OCI-LY7 (cell line): ENCODE measurements at regions not wholly inside any gene's neighbourhood (a gene's known extent, or its start where the extent isn't known, plus 50 kb on each side); places are given as distances from the start of the nearest gene placed in this dataset.

ENCODE experiments used
- CTCF ChIP-seq: fragments of 200-600 bp; sonication (generic); conservative IDR thresholded peaks from 2 replicates; pipeline ENCODE4 v1.5.1; 2014; ENCODE audit warnings: mild to moderate bottlenecking, antibody characterized with exemption, low read length, moderate library complexity, mixed read lengths
- EZH2phosphoT487 ChIP-seq: fragments of 200-600 bp; sonication (generic); IDR thresholded peaks from 2 replicates; pipeline ENCODE4 v1.6.1; 2018; ENCODE audit warnings: low read depth, borderline replicate concordance, mild to moderate bottlenecking, mixed run types, antibody characterized with exemption, low read length, moderate library complexity, mixed read lengths

- TF ChIP-seq CTCF (no peak), EZH2phosphoT487 (no peak)
These were observed 355.6 kb downstream of the MYCN start for GRCh38 chr2:16296038-16296290.
